GM21528 (cell line): ENCODE measurements at regions not wholly inside any gene's neighbourhood (a gene's known extent, or its start where the extent isn't known, plus 50 kb on each side); places are given as distances from the start of the nearest gene placed in this dataset.
"Not testable (repeated sequence)": the region's sequence is repeated elsewhere in the genome, so short reads cannot be mapped to it uniquely, and the experiment has no call there.

Experiments used
- ATAC-seq: cut with Tn5 transposase; IDR thresholded peaks from one replicate; pipeline ENCODE4 v1.9.1; 2021; ENCODE audit warnings: mild to moderate bottlenecking, moderate library complexity; ENCODE audit not compliant: unreplicated experiment, low FRiP score

DNA sequence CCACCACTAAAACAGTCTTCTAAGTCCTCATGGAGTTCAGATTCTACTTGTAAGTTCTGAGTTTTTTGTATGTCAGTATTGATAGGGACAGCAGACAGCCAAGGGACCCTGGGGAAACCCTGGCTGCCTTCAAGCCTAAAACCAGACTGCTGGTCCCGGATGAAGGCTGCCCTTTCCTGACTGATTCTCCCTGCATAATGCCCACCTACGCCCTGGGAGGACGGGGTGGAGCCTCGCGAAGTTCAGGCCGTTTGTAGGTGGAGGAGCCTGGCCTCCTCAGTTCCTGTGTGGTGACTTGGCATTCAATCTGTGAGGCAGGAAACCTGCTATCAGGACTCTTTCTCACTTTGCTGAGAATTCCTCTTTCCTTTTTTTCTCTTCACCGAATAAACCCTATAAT is 120.3 kb upstream of the LGSN start:
- ATAC-seq: no peak

DNA sequence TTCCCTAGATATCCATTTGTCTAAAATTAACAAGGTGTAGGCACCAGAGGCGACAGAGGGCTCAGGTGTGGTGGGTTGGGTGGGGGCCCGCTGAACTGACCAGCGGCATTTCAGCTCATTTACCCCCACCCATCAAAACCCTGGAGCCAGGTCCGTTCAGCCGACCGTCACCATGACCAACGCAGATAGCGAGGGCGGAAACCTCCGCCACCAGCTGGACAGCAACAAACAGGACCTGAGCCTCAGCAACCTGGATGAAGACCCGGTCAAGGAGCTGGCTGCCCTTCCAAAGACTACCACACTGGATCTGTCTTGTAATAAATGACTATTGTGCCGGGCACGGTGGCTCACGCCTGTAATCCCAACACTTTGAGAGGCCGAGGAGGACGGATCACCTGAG is 120.8 kb upstream of the LGSN start:
- no peak for ATAC-seq

DNA sequence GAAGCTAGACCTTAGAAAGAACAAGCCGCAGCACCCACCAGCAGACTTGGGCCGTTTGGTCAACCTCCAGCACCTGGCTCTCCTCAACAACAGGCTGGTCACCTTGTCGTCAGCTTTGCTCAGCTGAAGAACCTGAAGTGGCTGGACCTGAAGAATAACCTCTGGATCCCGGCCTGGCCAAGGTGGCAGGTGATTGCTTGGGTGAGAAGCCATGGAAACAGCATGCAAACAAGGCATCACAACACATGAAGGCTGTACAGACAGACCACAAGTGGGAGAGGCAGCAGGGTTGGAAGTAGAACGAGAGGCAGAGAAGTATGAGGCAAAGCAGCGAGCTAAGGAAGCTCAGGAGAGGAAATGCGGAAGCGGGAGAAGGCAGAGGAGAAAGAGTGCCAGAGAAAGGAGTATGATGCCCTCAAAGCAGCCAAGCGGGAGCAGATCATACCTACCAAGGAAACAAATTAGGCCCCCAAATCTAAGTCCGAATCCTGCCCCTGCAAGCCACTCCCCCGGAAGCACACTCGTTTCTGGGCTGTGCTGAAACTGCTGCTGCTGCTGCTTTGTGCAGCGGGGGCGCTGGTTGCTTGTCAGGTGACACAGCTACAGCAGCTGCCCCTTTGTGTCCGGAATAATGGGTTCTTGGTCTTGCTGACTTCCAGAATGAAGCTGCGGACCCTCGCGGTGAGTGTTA is 121.6 kb upstream of the LGSN start:
- ATAC-seq: no peak

DNA sequence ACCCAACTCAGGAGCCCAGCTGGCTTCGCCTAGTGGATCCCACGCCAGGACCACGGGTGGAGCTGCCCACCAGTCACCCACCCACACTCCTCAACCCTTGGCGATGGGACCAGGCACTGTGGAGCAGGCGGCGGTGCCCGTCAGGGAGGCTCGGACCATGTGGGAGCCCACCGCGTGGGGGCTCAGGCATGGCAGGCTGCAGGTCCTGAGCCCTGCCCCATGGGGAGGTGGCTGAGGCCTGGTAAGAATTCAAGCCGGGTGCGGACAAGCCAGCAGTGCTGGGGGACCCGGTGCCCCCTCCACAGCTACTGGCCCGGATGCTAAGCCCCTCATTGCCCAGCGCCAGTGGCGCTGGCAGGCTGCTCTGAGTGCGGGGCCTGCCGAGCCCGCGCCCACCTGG is 123.1 kb upstream of the LGSN start:
- ATAC-seq: no peak

DNA sequence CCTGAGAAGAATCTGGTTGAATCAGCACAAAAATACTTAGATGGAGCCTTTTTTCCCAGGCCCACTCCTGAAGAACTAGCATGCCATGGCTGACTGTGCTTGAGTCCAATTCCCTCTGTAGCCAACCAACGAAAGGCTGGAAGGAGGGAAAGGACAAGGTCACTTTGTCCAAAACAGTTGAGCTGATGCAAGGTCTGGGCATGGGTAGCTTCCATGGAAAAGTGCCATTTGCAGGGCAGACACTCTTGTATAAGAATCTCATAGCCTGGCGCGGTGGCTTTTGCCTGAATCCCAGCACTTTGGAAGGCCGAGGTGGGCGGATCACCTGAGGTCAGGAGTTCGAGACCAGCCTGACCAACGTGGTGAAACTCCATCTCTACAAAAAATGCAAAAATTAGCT is 125.0 kb upstream of the LGSN start:
- no peak for ATAC-seq

DNA sequence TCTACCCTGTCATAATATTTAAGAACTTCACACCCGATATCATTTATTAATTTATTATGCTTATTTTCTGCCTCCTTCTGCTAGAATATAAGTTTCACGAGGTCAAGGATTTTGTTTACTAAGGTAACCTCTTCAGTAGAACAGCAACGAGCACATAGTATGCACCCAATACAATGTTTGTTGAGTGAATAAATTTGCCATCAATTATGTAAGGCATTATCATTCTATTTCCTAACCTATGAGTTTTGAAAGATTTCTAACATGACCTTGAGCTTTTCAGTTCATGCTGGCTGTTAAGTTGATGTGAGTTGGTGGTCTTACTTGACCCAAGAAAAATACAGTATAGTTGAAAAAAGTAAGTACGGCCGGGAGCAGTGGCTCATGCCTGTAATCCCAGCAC is 125.9 kb upstream of the LOC128125822 start:
- no peak for ATAC-seq

DNA sequence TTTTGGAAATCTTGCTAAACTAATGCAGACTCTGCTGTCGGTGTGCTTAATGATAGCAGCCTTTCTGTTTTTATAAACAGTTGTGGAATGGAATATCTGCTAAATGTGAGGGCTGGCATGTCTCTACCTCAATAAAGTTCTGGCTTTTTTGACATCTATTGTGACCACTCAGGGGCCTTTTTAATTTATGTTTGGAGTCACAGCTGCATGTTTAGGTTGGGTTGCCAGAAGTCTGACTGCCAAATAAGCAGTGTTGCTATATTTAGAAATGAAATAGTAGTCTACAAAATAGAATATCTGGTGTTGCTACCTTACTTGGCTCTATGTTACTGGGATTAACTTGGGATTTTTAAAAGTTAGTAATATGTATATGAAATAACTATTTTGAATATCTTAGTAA is 125.1 kb upstream of the LOC128125822 start:
- no peak for ATAC-seq

DNA sequence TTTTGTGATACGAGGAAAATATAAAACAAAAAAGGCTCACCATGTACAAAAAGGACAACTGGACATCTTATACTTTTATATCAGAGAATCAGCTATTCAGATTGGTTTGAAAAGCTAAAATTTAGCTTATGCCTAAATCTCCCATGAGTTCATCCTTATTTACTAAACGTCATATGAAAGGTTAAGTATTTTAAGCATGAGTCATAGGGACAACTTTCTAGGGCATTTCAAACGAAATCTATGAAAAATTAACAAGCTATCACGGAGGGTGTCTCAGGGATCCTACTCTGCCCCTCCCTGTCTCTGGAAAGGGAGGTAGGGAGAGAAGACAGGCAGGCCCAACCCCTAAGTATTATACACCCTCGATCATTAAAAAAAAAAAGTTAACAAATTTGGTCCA is 124.1 kb upstream of the LOC128125822 start:
- no peak for ATAC-seq

DNA sequence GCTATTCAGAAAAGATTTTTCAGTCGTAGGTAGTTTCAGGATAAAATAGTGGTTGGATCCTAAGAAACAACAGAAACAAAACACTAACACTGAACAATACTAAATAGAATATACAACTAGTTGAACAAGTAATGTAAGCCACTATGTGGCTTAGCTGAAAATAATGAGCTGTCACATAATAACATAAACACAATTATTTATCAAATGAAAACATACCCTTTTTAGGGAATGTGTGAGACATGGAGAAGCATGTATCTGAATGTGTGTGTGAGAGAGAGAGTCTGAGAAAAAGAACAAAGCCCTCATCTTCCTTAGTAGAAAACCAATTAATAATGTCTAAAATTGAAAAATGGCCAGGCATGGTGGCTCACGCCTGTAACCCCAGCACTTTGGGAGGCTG is 122.6 kb upstream of the LOC128125822 start:
- ATAC-seq: no peak

DNA sequence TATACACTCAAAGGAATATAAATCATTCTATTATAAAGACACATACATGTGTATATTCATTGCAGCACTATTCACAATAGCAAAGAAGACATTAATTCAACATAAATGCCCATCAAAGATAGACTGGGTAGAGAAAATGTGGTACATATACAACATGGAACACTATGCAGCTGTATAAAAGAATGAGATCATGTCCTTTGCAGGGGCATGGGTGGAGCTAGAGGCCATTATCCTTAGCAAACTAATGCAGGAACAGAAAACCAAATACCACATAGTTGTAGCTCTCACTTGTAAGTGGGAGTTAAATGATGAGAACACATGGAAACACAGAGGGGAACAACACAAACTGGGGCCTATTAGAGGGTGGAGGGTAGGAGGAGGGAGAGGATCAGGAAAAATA is 121.0 kb upstream of the LOC128125822 start:
- no peak for ATAC-seq

DNA sequence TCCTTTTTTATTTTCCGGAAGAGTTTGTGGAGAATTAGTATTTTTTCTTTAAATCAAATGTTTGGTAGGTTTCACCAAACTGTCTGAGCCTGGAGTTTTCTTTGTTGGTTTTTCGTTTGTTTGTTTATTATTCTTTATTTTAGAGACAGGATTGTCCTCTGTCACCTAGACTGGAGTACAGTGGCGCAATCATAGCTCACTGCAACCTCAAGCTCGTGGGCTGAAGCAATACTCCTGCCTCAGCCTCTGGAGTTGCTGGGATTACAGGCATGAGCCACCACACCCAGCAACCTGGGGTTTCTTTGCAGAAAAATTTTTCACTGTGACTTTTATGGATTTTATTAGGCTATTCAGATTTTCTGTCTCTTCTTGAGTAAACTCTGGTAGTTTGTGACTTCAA is 120.2 kb upstream of the LOC128125822 start:
- ATAC-seq: no peak

DNA sequence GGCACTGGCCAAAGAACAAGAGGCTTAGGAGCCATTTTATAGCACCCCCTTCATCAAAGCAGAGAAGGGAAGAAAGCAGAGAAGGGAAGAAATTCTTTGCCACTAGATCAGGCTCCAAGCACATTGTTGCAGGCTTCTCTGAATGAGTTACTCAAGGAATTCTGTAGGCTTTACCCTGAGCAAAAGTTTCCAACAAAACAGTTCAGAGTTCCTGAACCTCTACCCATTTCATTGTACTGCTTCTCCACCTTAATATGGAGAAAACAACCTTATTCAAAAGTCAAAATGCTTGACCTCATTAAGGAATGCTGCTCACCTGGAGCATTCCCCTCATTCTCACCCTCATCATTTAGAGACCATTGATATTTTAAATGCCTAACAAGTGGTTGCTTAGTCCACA is 115.5 kb upstream of the LOC128125822 start:
- no peak for ATAC-seq

DNA sequence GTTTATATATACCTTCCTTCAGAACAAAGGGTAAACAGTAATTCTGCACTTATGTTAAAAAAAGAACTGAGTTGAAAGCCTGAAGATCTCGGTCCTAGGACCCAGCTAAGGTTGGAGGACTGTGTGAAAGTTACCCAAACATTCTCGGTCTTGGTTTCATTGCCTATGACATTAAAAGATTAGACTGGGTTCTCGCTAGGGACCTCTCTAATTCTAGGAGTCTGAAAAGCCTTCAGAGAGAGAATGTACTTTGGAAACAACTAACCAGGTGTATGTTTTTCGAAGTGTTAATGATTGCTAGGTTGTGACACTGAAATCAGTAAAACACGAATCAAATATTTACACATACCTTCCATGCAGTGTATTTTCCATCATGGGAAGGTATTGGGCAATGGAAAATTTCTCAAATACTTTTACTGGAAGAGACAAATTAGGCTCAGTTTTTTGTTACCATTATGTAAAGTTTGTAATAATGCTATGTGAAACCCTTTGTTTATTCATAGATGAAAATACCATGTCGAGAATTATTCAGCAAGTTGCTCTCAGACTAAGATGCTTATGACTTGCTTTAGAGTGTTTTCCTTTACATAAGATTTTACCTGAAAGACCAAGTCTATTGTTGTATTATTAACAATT is 113.7 kb upstream of the LOC128125822 start:
- no peak for ATAC-seq

DNA sequence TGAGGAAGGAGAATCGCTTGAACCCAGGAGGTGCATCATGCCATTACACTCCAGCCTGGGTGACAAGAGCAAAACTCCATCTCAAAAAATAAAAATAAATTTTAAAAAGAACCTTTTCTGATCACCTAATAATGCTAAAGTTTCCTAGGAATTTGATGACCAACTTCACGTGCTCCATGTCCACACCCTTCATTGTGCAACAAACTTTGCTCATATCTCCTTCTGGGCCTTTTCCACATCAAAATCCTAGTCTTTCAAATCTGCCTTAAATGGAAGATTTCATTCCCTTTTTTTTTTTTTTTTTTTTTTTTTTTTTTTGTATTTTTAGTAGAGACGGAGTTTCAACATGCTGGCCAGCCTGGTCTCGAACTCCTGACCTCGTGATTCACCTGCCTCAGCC is 112.5 kb upstream of the LOC128125822 start:
- ATAC-seq: no peak

DNA sequence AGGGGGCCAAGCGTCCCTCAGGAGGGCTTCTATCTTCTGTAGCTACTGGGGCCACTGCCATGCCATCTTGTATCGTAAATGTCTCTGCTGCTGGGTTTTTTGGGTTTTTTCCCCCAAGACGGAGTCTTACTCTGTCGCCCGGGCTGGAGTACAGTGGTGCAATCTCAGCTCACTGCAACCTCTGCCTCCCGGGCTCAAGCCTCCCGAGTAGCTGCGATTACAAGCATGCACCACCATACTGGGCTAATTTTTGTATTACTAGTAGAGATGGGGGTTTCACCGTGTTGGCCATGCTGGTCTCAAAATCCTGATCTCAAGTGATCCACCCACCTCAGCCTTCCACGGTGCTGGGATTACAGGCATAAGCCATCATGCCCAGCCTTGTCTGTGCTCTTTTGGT is 111.3 kb upstream of the LOC128125822 start:
- ATAC-seq: no peak

DNA sequence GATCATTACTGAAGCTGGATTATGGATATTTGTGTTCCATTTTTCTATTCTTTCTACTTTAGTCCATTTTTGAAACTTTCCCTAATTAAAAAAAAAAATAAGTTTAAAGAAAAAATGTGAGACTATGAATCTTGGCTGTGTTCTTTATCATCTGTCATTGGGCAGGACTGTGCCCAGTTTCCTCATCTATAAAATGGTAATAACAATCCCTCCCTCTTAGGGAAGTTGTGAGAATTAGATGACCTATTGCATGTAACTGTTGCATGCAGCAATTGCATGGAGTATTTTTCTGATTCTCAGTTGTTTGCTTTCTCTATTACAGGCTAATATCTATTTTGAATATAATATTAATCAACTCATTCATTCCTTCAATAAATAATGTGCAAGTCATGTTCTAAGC is 108.2 kb upstream of the LOC128125822 start:
- ATAC-seq: no peak

DNA sequence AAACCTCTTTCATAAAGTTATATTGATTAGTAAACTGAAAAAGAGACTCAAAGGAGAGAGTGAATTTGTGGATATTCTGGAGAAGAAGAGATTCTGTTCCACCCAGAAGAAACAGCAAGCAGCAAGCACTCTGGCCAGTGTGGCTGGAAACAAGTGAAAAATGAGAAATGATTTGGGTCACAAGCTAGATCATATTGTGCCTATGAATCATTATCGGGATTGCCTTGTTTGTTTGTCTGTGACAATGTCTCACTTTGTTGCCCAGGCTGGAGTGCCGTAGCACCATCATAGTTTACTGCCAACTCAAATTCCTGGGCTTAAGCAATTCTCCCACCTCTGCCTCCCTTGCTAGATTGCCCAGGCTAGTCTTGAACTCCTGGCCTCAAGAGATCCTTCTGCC is 106.5 kb upstream of the LOC128125822 start:
- no peak for ATAC-seq

DNA sequence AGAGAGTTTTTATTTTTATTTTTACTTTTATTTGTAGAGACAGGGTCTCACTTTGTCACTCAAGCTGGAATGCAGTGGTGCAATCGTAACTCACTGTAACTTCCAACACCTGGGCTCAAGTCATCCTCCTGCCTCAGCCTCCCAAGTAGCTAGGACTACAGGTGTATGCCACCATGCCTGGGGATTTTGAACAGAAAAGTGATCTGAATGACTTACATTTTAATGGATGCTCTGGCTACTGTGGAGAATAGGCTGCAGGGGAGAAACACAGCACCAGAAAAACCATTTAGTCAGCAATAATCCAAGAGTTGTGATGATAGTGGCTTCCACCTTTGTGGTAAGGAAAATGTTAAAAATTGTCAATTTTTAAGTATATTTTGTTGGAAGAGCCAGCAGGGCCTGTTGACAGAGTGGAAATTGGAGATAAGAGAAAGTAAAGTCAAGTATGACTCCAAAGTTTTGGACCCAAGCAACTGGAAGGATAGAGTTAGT is 106.0 kb upstream of the LOC128125822 start:
- no peak for ATAC-seq

DNA sequence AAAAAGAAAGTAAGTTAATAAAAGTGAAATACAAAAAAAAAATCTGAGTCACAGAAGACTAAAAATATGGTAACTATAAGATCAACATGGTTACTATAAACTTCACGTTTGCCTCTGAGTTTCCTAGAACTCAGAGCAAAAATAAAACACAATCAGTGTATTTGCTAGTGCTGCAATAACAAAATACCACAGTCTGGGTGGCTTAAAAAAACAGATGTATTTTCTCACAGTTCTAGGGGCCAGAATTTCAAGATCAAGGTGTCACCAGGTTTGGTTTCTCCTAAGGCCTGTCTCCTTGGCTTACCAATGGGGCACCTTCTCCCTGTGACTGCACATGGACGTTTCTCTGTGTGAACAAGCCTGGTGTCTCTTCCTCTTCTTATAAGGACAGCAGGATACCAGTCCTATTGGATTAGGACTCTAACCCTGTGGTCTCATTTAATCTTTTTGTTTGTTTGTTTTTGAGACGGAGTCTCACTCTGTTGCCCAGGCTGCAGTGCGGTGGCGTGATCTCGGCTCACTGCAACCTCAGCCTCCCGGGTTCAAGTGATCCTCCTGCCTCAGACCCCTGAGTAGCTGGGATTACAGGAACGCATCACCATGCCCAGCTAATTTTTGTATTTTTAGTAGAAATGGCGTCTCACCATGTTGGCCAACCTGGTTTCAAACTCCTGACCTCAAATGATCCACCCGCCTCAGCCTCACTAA is 104.9 kb upstream of the LOC128125822 start:
- no peak for ATAC-seq

DNA sequence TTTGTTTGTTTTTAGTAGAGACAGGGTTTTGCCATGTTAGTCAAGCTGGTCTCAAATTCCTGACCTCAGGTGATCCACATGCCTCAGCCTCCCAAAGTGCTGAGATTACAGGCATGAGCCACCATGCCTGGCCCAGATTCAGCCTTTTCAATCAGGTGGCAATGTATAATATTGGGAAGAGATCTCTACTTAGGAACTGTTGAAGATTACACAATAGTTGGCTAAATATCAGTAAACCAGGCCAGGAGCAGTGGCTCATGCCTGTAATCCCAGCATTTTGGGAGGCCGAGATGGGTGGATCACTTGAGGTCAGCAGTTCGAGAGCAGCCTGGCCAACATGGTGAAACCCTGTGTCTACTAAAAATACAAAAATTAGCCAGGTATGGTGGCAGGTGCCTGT is 101.1 kb upstream of the LOC128125822 start:
- ATAC-seq: not testable (repeated sequence)

DNA sequence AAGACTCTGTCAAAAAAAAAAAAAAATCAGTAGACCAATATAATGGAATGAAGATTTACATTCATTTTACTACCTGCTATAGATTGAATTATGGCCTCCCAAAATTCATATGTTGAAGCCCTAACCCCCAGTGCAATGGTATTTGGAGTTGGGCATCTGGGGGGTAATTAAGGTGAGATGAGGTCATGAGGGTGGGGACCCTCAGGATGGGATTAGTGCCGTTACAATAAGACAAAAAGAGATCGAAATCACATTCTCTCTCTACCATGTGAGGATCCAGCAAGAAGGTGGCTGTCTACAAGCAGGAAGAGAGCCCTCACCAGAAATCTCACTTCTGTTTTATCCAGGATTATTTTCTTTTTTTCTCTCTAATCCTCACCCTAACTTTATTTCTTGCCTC is 100.6 kb upstream of the LOC128125822 start:
- no peak for ATAC-seq

DNA sequence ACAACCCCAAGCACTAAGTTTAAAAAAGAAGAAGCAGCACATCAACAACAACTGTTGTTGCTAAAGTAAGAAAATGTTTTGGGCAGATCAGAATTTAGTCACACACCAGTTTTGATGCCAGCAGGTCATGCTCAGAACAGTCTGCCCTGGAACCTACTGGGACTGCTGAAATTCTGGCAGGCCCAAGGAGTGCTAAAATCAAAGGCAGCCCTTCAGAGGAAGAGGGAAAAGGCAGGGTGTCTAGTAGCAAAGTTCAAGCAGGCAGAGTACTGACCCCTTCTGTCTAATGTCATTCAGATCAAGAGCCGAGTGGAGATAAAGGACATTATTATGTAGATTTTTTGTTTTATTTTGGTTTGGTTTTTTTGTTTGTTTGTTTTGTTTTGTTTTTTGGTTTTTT is 96.6 kb upstream of the LOC128125822 start:
- ATAC-seq: no peak
